ENCODE measurements at regions not wholly inside any gene's neighbourhood (a gene's known extent, or its start where the extent isn't known, plus 50 kb on each side); places are given as distances from the start of the nearest gene placed in this dataset.

GRCh38 chr9:95808011-95808410 is 67.5 kb upstream of the ERCC6L2 start:
- H2BK15ac ChIP-seq (replicated peaks; ENCODE audit: low read depth), result no peak overlapping the region
- no peak overlapping the region for H3K23ac ChIP-seq (ENCODE audit: low read length)
- no peaks in the 10 kb centered on the region for H3K79me2 ChIP-seq (ENCODE audit: control insufficient read depth, insufficient read depth, low read length)
- H3K4ac ChIP-seq (ENCODE audit: low read depth, low read length), result no peak overlapping the region
- no CpG with 5 or more reads among the region's 3 CpGs for WGBS (ENCODE audit: extremely low coverage, insufficient coverage, low lambda C conversion rate)
- H2AK5ac ChIP-seq (ENCODE audit: low read length), result no peak overlapping the region
- H2BK120ac ChIP-seq (ENCODE audit: low read depth, low read length), result no peak overlapping the region
- H2BK5ac ChIP-seq (ENCODE audit: low read length), result no peak overlapping the region
- no peaks in the 10 kb centered on the region for H3K79me1 ChIP-seq (ENCODE audit: low read length)
- no peak overlapping the region for H3K9ac ChIP-seq (ENCODE audit: low read length)
- no peak overlapping the region for H3K4me2 ChIP-seq (ENCODE audit: low read length)
- no peak for DNase-seq
- H3K27ac ChIP-seq (ENCODE audit: low read depth, low read length), result no peak overlapping the region
- no peaks in the 10 kb centered on the region for H3K4me1 ChIP-seq (ENCODE audit: control insufficient read depth, low read depth, low read length)
- no peak overlapping the region for H4K5ac ChIP-seq (ENCODE audit: low read length)
- H3K4me3 ChIP-seq (ENCODE audit: low read length), result no peak overlapping the region
- H3K36me3 ChIP-seq (ENCODE audit: control insufficient read depth, insufficient read depth, low read length), result no peaks in the 10 kb centered on the region
- no peak overlapping the region for H3K18ac ChIP-seq (ENCODE audit: low read length)
- H3K56ac ChIP-seq (ENCODE audit: low read length), result no peak overlapping the region
- H3K27me3 ChIP-seq (ENCODE audit: insufficient read depth, low read length, poor library complexity), result no peaks in the 10 kb centered on the region
- no peak overlapping the region for H4K8ac ChIP-seq (ENCODE audit: low read depth, low read length)

GRCh38 chr9:95807326-95807947 is 68.1 kb upstream of the ERCC6L2 start:
- Histone ChIP-seq H3K4me1 (ENCODE audit: control insufficient read depth, low read depth, low read length) (no peaks in the 10 kb centered on the region), H3K23ac (ENCODE audit: low read length) (no peak overlapping the region), H3K36me3 (ENCODE audit: control insufficient read depth, insufficient read depth, low read length) (no peaks in the 10 kb centered on the region), H3K79me2 (ENCODE audit: control insufficient read depth, insufficient read depth, low read length) (no peaks in the 10 kb centered on the region), H3K27me3 (ENCODE audit: insufficient read depth, low read length, poor library complexity) (no peaks in the 10 kb centered on the region), H4K5ac (ENCODE audit: low read length) (no peak overlapping the region), H3K56ac (ENCODE audit: low read length) (no peak overlapping the region), H3K27ac (ENCODE audit: low read depth, low read length) (no peak overlapping the region), H2AK5ac (ENCODE audit: low read length) (no peak overlapping the region), H3K9ac (ENCODE audit: low read length) (no peak overlapping the region), H3K4me3 (ENCODE audit: low read length) (no peak overlapping the region), H2BK15ac (replicated peaks; ENCODE audit: low read depth) (no peak overlapping the region), H3K18ac (ENCODE audit: low read length) (no peak overlapping the region), H3K4ac (ENCODE audit: low read depth, low read length) (no peak overlapping the region), H3K4me2 (ENCODE audit: low read length) (no peak overlapping the region), H2BK120ac (ENCODE audit: low read depth, low read length) (no peak overlapping the region), H4K8ac (ENCODE audit: low read depth, low read length) (no peak overlapping the region), H3K79me1 (ENCODE audit: low read length) (no peaks in the 10 kb centered on the region), H2BK5ac (ENCODE audit: low read length) (no peak overlapping the region)
- DNase-seq, result no peak
- WGBS (ENCODE audit: extremely low coverage, insufficient coverage, low lambda C conversion rate), result no CpG with 5 or more reads among the region's 5 CpGs

GRCh38 chr9:95803197-95803596 is 72.3 kb upstream of the ERCC6L2 start:
- Histone ChIP-seq H4K8ac (ENCODE audit: low read depth, low read length) (no peak overlapping the region), H3K4me1 (ENCODE audit: control insufficient read depth, low read depth, low read length) (no peaks in the 10 kb centered on the region), H3K4me2 (ENCODE audit: low read length) (no peak overlapping the region), H2BK5ac (ENCODE audit: low read length) (no peak overlapping the region), H2BK120ac (ENCODE audit: low read depth, low read length) (no peak overlapping the region), H3K27me3 (ENCODE audit: insufficient read depth, low read length, poor library complexity) (no peaks in the 10 kb centered on the region), H2AK5ac (ENCODE audit: low read length) (no peak overlapping the region), H3K4ac (ENCODE audit: low read depth, low read length) (no peak overlapping the region), H2BK15ac (replicated peaks; ENCODE audit: low read depth) (no peak overlapping the region), H3K79me1 (ENCODE audit: low read length) (no peaks in the 10 kb centered on the region), H4K5ac (ENCODE audit: low read length) (no peak overlapping the region), H3K18ac (ENCODE audit: low read length) (no peak overlapping the region), H3K27ac (ENCODE audit: low read depth, low read length) (no peak overlapping the region), H3K36me3 (ENCODE audit: control insufficient read depth, insufficient read depth, low read length) (no peaks in the 10 kb centered on the region), H3K9ac (ENCODE audit: low read length) (no peak overlapping the region), H3K79me2 (ENCODE audit: control insufficient read depth, insufficient read depth, low read length) (no peaks in the 10 kb centered on the region), H3K4me3 (ENCODE audit: low read length) (no peak overlapping the region), H3K23ac (ENCODE audit: low read length) (no peak overlapping the region), H3K56ac (ENCODE audit: low read length) (no peak overlapping the region)
- no peak for DNase-seq
- no CpG with 5 or more reads among the region's 4 CpGs for WGBS (ENCODE audit: extremely low coverage, insufficient coverage, low lambda C conversion rate)

- Histone ChIP-seq H3K79me1 (ENCODE audit: low read length) (no peaks in the 10 kb centered on the region), H3K4ac (ENCODE audit: low read depth, low read length) (no peak overlapping the region), H3K36me3 (ENCODE audit: control insufficient read depth, insufficient read depth, low read length) (no peaks in the 10 kb centered on the region), H2BK15ac (replicated peaks; ENCODE audit: low read depth) (no peak overlapping the region), H4K5ac (ENCODE audit: low read length) (no peak overlapping the region), H3K27ac (ENCODE audit: low read depth, low read length) (no peak overlapping the region), H4K8ac (ENCODE audit: low read depth, low read length) (no peak overlapping the region), H2AK5ac (ENCODE audit: low read length) (no peak overlapping the region), H3K4me1 (ENCODE audit: control insufficient read depth, low read depth, low read length) (no peaks in the 10 kb centered on the region), H3K23ac (ENCODE audit: low read length) (no peak overlapping the region), H2BK120ac (ENCODE audit: low read depth, low read length) (no peak overlapping the region), H3K9ac (ENCODE audit: low read length) (no peak overlapping the region), H3K56ac (ENCODE audit: low read length) (no peak overlapping the region), H3K4me3 (ENCODE audit: low read length) (no peak overlapping the region), H3K4me2 (ENCODE audit: low read length) (no peak overlapping the region), H3K27me3 (ENCODE audit: insufficient read depth, low read length, poor library complexity) (no peaks in the 10 kb centered on the region), H2BK5ac (ENCODE audit: low read length) (no peak overlapping the region), H3K79me2 (ENCODE audit: control insufficient read depth, insufficient read depth, low read length) (no peaks in the 10 kb centered on the region), H3K18ac (ENCODE audit: low read length) (no peak overlapping the region)
- no peak for DNase-seq
- WGBS (ENCODE audit: extremely low coverage, insufficient coverage, low lambda C conversion rate), result no CpG with 5 or more reads among the region's 1 CpG
Measured at GRCh38 chr9:95801797-95802196, 73.7 kb upstream of the ERCC6L2 start.

GRCh38 chr9:95796029-95796428 is 79.5 kb upstream of the ERCC6L2 start:
- H3K56ac ChIP-seq (ENCODE audit: low read length), result no peak overlapping the region

More at GRCh38 chr9:95796029-95796428, 79.5 kb upstream of the ERCC6L2 start:
- Histone ChIP-seq H3K4ac (ENCODE audit: low read depth, low read length) (no peak overlapping the region), H3K27ac (ENCODE audit: low read depth, low read length) (no peak overlapping the region), H2BK15ac (replicated peaks; ENCODE audit: low read depth) (no peak overlapping the region), H3K4me3 (ENCODE audit: low read length) (no peak overlapping the region), H3K4me2 (ENCODE audit: low read length) (no peak overlapping the region), H3K23ac (ENCODE audit: low read length) (no peak overlapping the region), H3K79me2 (ENCODE audit: control insufficient read depth, insufficient read depth, low read length) (no peaks in the 10 kb centered on the region), H4K8ac (ENCODE audit: low read depth, low read length) (no peak overlapping the region), H3K18ac (ENCODE audit: low read length) (no peak overlapping the region), H2BK5ac (ENCODE audit: low read length) (no peak overlapping the region), H3K79me1 (ENCODE audit: low read length) (no peaks in the 10 kb centered on the region), H2AK5ac (ENCODE audit: low read length) (no peak overlapping the region), H3K4me1 (ENCODE audit: control insufficient read depth, low read depth, low read length) (no peaks in the 10 kb centered on the region), H3K27me3 (ENCODE audit: insufficient read depth, low read length, poor library complexity) (no peaks in the 10 kb centered on the region), H3K36me3 (ENCODE audit: control insufficient read depth, insufficient read depth, low read length) (no peaks in the 10 kb centered on the region), H4K5ac (ENCODE audit: low read length) (no peak overlapping the region), H2BK120ac (ENCODE audit: low read depth, low read length) (no peak overlapping the region), H3K9ac (ENCODE audit: low read length) (no peak overlapping the region)
- no CpG with 5 or more reads among the region's 6 CpGs for WGBS (ENCODE audit: extremely low coverage, insufficient coverage, low lambda C conversion rate)
- no peak for DNase-seq
